Stimulated activated CD8-positive, alpha-beta memory T cell treated with anti-CD3 and anti-CD28 coated beads, Interleukin-12 subunit alpha, Interleukin-12 subunit beta, amount 100 ng/mL, for 24 hours (primary cell): ENCODE measurements at regions not wholly inside any gene's neighbourhood (a gene's known extent, or its start where the extent isn't known, plus 50 kb on each side); places are given as distances from the start of the nearest gene placed in this dataset.

Source experiments
- DNase-seq: peaks from one replicate; pipeline ENCODE4 v3.0.0-alpha.2; 2020; ENCODE audit errors: extremely low read depth

DNA sequence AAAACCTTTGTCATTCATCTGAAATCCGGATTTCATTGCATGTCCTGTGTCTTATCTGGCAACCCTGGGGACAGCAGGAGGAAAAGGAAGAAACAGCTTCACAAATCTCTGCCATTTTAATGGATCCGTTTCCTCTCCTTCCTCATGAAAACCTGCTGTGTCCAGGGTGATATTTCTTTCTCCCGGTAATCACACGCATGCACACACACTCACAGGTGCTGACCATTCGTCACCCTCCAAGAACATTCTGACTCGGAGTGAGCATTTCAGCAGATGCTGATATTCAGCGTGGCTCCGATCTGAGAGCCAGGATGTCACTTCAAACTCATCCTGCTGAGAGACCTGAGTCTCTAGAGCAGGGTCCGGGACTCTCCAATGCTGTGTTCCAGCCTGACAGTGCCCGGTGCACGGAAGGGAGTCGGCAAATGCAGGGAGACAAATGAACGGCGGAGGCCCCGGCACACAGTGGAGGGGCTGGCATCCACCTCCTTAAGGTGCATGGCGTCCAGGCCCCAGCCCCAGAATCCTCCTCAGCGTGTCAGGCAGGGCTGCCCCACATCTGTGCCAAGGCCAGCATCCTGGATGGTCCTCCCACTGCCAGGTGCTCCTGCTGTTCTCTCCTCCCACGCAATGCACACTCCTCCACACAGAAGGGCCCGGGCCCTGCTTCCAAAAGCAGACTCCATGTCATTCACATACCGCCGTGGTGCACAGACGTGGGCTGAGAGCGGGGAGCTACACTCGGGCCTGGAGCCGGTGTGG lies 70.7 kb downstream of the RBFOX3 start:
- DNase-seq, result no peak

DNA sequence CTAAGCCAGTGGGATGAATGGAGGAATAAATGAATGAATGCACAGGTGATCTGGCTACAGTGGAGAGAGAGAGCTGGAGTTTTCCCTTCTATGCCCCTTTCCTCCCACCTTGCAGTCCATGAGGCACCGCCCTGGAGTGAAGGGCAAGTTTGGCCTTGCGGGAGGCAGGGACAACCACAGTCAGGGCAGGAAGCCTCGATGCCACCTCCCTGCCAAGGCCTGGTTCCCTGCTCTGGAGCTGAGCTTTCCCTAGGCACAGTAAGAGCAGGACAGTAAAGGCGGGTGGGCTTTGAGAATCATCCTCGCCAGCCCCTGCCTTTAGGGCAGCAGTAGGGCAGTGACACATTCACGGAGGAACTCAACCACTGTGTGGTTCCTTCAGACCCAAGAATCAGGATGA lies 72.6 kb downstream of the RBFOX3 start:
- DNase-seq, result no peak

DNA sequence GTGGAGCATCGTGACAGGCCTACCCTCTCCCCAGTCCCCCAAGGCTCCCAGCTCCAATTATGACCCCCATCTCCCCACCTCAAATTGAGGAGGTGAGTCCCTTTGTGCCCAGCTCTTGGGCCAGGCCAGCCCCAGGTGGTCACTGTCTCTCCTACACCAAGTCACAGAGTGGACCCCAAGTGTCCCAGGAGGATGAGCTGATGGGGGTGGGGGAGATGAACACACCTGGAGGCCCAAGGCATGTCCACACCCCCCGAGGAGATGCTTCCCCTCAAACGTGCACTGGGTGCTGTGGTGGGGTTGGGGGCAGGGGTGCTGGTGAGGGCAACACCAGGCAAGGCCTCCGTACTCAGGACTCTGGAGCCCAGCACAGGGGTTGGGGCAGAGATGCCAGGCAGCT lies 73.2 kb downstream of the RBFOX3 start:
- DNase-seq, result no peak

DNA sequence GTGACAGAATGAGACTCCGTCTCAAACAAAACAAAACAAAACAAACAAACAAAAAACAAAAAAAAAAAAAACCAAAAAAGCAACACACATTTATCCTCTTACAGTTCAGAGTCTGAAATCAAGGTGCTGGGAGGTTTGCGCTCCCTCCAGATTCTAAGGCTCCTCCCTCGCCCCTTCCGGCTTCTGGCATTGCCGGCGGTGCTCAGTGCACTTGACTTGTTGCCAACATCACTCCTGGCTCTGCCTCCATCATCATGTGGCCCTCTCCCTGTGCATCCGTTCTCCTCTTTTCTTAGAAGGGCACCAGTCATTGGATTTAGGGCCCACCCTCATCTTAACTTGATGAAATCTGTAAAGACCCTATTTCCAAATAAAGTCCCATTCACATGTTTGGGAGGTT lies 73.8 kb downstream of the RBFOX3 start:
- no peak for DNase-seq

DNA sequence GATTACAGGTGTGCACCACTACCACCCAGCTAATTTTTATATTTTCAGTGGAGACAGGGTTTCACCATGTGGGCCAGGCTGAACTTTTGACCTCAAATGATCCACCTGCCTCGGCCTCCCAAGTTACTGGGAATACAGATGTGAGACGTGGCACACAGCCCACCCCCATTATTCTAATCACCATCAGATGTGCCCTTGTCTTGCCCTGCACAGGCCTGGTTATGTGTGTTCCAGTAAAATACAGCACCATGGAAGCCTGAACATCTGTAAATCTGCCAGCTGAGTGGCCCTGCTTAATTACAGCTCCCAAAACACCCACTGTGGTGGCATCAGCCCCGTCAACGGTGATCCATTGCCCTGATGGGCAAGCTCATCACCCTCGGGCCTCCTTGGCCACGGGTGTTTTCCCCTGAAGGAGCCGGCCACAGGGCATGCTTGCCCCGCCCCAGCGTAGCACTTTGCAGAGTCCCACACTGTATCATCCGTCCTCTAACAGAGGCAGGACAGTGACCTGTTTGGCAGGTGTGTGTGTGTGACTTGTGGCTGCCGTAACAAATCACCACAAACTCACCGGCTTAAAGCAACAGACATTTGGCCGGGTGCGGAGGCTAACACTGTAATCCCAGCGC lies 74.5 kb downstream of the RBFOX3 start:
- no peak for DNase-seq

DNA sequence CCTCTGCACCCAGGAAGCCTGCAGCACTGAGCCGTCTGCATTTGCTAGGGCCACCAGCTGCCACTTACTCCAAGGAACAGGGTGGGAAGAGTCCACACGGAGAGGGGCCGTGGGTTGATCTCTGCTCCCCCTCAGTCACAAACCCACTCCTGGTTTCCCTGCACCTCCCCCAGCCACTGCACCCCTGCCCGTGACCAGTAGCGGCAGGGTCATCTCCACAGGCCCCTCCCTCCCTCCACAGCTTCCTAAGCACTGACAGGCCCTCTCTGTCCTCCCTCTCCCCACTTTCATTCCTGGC lies 75.2 kb downstream of the RBFOX3 start:
- no peak for DNase-seq

DNA sequence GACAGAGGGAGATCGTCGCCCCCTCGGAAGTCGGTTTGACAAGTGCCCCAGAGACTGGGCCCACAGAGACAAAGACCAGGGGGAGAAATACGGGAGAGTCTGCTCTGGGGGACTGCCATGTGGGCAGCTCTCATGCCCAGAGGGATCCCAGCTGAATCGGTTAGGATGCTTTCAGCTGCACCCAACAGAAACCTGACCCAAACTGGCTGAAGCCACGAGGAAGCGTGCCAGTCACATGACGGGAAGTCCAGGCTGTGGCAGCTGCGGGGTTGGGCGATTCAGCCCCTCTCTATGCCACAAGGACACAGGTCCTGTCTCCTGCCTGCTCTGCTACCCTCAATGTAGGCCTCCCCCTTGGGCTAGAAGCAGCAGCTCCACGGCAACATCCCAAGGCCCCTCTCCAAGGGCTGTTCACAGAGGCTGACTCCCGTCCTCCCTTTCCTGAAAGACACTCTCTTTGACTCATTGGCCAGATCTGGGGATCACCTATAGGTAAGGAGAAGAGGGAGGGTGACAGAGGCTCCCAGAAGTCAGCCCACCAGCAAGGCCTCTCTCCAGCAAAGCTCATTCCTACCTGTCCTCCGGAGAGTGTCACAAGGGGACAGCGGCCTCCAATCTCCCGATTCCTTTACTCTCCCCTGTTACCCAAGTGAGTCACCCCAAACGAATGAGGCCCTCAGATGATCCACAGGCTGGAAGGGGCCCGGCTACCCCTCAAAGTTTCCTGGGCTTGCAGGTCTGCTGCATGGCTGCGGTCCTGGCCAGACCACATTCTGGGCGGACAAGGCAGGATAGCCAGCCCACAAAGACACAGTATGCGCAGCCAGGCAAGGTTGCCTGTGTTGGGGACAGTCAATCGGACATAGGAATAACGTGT lies 75.8 kb downstream of the RBFOX3 start:
- DNase-seq, result no peak

DNA sequence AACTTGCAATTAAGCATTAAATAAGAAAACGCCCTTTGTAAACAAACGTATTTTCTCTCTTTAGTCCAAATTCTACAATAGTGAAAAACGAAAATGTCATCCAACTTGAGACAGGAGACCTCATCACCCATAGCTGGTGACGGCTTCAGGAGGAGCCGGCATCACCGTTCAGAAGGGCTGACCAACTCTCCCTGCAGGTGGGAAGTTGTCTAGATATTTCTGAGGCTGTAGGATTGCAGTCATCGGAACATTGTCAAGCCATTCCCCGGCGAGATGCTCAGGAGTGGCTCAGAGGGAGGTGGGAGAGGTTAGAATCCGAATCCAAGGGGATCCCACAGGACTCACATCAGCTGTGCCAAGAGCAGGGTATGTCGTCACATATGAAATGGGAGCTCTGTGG lies 76.7 kb downstream of the RBFOX3 start:
- DNase-seq, result no peak

DNA sequence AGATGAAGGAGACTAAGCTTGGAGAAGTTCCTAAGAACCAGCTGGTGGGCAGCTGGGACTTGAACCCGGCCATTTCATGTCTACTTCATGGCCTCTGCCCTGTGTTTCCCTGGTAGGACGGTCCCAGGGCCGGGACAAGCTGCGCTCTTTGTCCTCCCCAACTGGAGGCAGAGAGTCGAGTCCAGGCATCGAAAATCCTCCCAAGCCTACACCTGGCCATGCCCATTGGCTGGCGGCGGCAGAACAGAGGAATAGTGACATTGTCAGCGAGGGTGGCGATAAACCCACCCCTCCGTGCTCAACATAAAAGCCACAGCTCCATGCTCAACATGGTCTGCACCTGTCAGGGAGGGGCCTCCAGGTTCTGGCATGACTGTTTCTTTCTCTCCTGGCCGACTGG lies 77.7 kb downstream of the RBFOX3 start:
- no peak for DNase-seq

DNA sequence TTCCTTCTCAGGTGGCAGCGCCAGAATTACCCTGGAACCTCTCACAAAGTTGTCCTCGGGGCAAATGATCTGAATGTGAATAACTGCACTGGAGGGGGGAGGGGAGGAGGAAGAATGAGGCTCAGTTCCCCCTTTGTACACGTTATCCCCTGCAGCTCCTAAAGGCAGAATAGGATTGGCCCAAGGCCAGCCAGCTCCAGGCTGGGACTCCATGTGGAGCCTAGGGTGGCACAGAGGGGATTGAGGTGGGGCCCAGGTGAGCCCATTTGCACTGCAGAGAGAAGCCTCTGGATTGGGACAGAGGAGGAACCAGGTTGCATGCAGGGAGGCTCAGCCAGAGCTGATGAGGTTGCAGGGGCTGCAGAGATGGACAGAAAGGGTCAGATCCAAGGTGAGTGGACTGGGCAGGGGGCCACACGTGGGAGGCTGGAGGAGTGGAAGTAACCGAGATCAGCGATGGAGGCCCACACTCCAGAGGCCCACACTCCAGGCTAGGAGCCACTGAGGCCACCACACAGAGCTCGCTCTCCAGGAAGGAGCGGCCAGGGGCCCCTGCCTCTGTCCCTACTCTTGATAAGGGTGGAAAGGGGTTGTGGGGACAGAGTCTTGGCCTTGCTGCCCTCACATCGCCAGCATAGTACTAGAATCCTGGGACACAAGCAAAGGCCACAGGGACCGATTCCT lies 78.6 kb downstream of the RBFOX3 start:
- no peak for DNase-seq

DNA sequence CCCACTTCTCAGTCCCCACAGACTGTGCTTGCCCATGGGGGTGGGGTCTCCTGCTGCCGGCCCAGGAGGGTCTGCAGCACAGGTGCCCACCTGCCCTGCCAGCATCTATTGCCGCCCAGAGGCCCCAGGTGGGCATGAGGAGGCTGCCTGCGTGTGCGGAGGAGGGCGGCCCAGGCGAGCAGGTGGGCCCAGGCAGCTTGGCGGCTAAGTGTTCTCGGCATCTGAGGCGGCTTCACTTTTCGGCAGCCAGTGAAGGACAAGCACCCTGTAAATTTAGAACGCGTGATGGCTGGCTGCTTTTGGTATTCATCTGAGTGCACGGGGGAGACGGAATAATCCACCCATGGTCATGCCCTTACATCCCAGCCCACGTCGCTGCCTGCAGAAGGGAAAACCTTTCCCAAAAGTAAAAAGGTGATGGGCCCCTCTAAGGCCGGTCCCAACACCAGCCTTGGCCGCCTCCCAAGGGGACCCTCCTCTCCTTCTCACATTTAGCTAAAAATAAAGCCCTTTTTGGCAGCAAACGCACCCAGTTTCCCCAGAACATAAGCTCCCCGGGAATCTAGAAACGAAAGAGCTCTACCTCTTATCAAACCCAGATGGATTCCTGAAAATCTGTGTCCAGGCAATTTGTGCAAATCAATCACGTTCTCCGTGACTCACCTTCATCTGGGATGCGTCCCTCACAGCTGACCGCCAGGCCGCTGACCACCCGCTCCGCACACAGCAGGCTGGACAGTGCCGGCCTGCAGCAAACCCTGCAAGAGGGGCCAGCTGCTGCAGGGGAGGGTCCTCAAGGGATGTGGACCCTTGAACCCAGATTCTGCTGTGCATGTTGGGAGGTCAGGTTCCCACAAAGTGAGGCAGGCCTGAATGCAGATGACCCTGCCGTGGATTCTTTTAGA lies 79.4 kb downstream of the RBFOX3 start:
- DNase-seq, result no peak

DNA sequence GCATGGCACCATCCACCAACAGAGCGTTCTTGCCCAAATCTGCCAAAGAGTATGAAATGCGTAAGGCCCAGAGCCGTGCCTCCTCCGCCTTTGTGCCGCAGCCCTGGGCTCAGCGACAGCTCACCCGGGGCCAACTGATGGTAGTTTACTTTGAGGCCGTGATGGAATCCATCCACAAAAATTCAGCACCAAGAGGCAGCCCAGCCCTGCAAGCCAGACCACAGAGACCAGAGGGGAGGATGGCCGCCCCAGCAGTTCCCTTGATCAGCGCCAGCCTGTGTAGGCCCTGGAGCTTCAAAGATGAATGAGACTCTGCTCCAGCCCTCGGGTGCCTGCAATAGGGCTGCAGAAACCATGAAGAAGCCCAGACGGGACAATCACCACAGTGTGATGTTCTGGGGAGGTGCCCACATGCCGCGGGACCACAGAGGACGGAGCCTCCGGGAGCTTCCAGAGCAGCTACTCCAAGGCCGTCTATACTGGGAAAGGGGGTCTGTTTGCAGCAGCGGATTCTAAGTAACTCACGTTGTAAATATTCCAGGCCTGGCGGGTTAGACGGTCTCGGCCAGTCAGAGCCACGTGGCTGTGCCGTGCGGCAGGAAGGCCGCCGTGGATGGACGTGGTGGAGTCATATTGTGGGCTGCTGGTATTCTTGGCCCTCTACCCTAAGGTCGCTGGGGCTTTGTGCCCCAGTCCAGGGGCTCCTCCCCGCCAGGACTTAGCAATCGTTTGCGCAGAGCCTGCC lies 80.3 kb downstream of the RBFOX3 start:
- DNase-seq, result no peak

DNA sequence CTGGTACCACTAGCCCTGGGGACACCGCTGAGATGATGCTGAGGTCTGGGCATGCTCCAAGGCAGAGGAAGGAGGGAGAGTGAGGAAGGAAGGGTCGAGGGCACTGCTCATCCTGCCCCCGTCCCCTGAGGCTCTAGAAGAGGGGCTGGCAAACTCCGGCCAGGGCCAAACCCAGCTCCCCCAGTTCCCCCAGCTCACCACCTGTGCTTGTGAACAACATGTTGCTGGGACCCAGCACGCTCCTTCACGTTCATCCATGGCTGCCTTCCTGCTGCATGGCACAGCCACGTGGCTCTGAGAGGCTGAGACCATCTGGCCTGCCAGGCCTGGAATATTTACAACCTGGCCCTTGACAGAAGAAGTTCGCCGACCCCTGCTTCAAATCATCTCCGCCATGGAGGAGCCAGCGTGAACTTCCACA lies 81.2 kb downstream of the RBFOX3 start:
- no peak for DNase-seq

DNA sequence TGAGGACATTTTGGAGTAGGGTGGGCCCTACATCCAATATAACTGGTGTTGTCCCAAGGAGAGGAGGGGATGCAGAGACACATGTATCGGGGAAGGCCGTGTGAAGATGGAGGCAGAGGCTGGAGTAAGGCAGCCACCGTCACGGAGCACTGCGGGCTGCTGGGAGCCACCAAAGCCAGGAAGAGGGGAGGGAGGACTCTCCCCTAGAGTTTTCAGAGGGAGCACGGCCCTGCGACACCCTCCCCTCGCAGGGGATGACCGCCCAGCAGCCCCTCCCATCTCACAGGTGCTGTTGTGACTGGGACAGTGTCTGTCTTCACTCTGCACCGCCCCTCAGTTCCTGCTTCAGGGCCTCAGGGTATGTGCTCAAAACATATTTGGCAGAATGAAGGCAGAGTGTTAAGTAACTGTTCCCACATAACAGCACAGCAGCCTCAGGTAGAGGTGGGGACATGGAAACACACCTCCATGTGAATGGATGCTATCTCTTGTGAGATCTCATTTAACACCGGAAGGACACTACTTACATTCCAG lies 82.2 kb downstream of the RBFOX3 start:
- DNase-seq, result no peak

DNA sequence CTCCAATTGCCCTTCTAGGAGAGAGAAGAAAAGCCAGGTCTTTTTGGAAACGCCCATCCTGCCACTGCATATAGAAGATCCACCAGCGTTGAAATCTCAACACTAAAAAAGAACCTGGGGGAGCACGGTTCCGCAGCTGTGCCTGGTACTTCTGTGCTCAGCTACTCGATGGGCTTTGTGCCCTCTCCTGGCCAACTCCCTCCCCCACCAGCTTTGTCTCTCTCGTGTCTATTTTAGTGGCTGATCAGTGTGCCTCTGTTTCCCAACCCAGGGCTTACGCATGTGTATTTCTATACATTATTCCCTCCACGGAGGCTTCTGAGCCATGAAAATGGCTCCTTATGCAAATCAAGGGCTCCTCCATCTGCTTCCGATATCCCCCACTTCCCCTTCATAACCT lies 83.5 kb downstream of the RBFOX3 start:
- DNase-seq, result no peak

DNA sequence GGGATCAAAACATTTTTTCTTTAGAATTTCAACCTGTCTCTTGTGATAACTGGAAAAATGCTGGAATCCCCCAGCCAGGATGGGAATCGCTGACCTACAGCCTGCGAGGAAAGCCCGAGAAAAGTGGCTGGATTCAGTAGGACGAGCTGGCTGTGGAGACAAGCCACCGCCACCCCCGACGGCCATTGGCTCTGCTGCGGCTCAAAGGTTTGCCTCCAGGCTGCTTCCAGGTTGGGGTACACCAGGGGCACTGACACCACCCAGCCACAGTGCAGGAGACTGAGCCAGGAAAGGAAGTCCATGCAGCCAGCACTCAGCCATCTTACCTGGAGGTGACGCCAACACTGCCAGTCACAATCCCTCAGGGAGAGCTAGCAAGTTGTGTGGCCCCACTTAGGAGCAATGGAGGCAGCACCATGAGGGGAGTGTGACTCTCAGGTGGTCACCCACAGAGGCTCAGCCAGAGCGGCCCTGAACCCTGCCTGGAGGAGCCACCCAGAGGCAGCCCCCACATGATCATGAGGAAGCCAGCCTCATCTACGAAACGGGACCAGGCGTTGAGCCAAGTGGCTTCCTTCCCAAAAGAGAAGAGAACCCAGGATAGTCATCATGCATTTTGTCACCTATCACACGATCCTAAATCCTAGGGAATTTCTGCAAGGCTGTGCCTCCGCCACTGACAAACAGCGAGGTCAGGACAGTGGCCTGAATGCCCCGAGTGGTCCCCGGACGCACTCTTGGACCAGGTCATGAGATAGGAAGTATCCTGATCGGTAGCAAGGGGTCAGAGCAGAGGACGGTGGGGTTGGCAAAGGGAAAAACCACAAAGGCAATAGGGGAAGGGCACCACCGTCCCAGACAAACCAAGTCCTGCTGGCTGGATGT lies 84.8 kb downstream of the RBFOX3 start:
- no peak for DNase-seq

DNA sequence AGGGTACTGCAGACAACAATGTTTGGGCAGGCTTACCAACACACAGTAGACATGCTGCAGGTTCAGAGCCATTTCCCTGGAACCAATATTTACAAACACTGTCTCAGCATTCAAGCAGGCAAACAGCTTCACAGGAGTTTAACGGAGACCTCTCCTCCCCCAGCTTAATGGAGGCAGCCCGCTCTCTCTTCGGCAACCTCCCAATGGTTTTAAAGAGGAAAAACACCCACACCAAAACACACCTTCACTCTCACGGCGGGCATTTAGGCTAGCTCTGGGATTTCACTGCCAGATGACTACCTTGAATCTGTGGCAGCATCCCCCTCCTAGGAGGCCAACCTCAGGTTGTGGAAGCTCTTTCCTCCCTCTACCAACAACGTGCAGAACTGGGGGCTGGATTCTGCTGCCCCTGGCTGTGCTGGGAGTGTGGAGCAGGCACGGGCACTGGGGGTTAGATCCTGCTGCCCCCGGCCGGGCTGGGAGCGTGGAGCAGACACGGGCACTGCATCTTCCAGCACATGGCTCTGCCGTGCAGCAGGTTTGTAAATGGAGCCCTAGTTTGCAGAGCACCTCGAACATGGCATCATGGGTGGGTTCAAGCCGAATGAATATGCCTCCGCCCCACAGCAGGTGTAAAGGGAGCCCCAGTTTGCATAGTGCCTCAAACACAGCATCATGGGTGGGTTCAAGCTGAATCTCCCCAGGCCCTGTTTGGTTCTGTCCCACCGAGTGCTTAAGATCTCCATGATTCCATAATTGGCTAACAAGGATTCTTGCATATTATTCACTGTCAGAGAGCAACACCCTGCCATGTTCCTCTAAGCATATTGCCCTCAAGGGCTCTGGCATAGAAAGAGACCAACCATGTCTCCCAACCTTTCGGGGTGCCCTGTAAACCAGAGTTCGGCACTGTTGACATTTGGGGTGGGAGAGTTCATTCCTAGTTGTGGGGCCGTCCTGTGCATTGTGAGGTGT lies 86.4 kb downstream of the RBFOX3 start:
- no peak for DNase-seq

DNA sequence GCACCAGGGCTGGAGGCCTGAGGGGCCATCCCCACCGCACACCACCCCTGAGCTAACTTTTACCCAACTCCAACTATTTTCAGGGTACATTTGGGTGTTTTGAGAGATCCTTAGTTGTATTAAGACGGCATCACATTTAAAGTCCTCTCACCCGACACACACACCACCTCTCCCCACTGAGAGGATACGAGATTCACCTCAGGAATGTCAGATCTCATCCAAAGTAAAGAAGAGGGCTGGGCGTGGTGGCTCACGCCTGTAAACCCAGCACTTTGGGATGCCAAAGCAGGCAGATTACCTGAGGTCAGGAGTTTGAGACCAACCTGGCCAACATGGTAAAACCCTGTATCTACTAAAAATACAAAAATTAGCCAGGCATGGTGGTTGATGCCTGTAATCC lies 88.4 kb downstream of the RBFOX3 start:
- no peak for DNase-seq
